ENCODE measurements at regions not wholly inside any gene's neighbourhood (a gene's known extent, or its start where the extent isn't known, plus 50 kb on each side); places are given as distances from the start of the nearest gene placed in this dataset.

DNA sequence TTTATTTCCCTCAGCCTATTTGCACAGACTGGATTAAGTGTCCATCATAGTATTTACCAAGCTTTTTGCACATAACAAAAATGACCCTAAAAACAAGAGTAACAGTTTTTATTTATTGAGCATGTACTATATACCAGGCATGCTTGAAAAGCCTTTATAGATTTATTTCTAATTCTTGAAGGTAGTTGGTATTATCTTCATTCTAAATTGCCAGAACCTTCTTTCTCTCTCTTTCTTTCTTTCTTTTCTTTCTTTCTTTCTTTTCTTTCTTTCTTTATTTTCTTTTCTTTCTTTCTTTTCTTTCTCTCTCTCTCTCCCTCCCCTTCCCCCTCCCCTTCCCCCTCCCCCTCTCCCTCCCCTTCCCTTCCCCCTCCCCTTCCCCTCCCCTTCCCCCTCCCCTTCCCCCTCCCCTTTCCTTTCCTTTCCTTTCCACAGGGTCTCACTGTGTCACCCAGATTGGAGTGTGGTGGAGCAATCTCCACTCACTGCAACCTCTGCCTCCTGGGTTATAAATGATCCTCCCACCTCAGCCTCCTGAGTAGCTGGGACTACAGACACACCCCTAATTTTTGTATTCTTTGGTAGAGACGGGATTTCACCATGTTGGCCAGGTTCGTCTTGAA is 310.9 kb upstream of the RBFOX1 start:
- TF ChIP-seq CTCF (IDR thresholded peaks at IDR 0.05): no peak
- TF ChIP-seq POLR2A (IDR thresholded peaks at IDR 0.05): no peak

Data from breast epithelium (tissue), 3 donors.